MM.1S (cell line): ENCODE measurements at regions not wholly inside any gene's neighbourhood (a gene's known extent, or its start where the extent isn't known, plus 50 kb on each side); places are given as distances from the start of the nearest gene placed in this dataset.

Experiments
- DNase-seq: peaks from one replicate; pipeline ENCODE4 v3.0.0-alpha.2; 2015
- H2AFZ ChIP-seq: fragments of 300-600 bp; sonication (generic); 2 replicates; pipeline ENCODE4 v1.6.0; 2016; ENCODE audit warnings: antibody characterized with exemption, low read length
- H3F3A ChIP-seq: fragments of 300-600 bp; sonication (generic); 2 replicates; pipeline ENCODE4 v1.6.1; 2016; ENCODE audit warnings: mild to moderate bottlenecking, antibody characterized with exemption, low read length, moderate library complexity, mixed read lengths; ENCODE audit not compliant: insufficient read depth
- H3K27ac ChIP-seq: fragments of 300-600 bp; sonication (generic); 2 replicates; pipeline ENCODE4 v1.5.1; 2016; ENCODE audit warnings: mild to moderate bottlenecking, low read length
- H3K27me3 ChIP-seq: fragments of 300-600 bp; sonication (generic); replicated peaks from 2 replicates; pipeline ENCODE4 v1.6.0; 2016; ENCODE audit warnings: low read length; ENCODE audit not compliant: insufficient read depth
- H3K36me3 ChIP-seq: fragments of 300-600 bp; sonication (generic); replicated peaks from 2 replicates; pipeline ENCODE4 v1.6.1; 2016; ENCODE audit warnings: mild to moderate bottlenecking, low read length, mixed read lengths; ENCODE audit not compliant: insufficient read depth
- H3K4me1 ChIP-seq: fragments of 300-600 bp; sonication (generic); 2 replicates; pipeline ENCODE4 v1.6.1; 2016; ENCODE audit warnings: low read length, mixed read lengths
- H3K4me2 ChIP-seq: fragments of 300-600 bp; sonication (generic); 2 replicates; pipeline ENCODE4 v1.6.0; 2016; ENCODE audit warnings: low read depth, low read length
- H3K4me3 ChIP-seq: fragments of 300-600 bp; sonication (generic); 2 replicates; pipeline ENCODE4 v1.5.1; 2016; ENCODE audit warnings: low read length, mixed read lengths
- H3K79me2 ChIP-seq: fragments of 300-600 bp; sonication (generic); 2 replicates; pipeline ENCODE4 v1.6.1; 2016; ENCODE audit warnings: mixed run types, low read length, mixed read lengths
- H3K9ac ChIP-seq: fragments of 300-600 bp; sonication (generic); 2 replicates; pipeline ENCODE4 v1.6.1; 2016; ENCODE audit warnings: low read length, mixed read lengths
- H3K9me2 ChIP-seq: fragments of 300-600 bp; sonication (generic); replicated peaks from 2 replicates; pipeline ENCODE4 v1.6.1; 2016; ENCODE audit warnings: mild to moderate bottlenecking, low read length, mixed read lengths; ENCODE audit not compliant: insufficient read depth
- H3K9me3 ChIP-seq: fragments of 300-600 bp; sonication (generic); replicated peaks from 2 replicates; pipeline ENCODE4 v1.6.1; 2016; ENCODE audit warnings: mild to moderate bottlenecking, low read length, mixed read lengths; ENCODE audit not compliant: insufficient read depth
- H4K20me1 ChIP-seq: fragments of 300-600 bp; sonication (generic); 2 replicates; pipeline ENCODE4 v1.6.1; 2016; ENCODE audit warnings: mild to moderate bottlenecking, low read length, moderate library complexity, mixed read lengths; ENCODE audit not compliant: insufficient read depth
- EZH2 ChIP-seq: fragments of 300-600 bp; sonication (generic); optimal IDR thresholded peaks from 2 replicates; pipeline ENCODE3; 2017; ENCODE audit warnings: low read depth, mild to moderate bottlenecking, antibody characterized with exemption, low read length, mixed read lengths
- EZH2phosphoT487 ChIP-seq: fragments of 300-600 bp; sonication (generic); IDR thresholded peaks from 2 replicates; pipeline ENCODE4 v1.6.1; 2018; ENCODE audit warnings: antibody characterized with exemption, low read length
- TF ChIP-seq, protein P1 (sequence below): fragments of 300-600 bp; sonication (generic); IDR thresholded peaks from 2 replicates; pipeline ENCODE4 v1.5.1; 2016; ENCODE audit warnings: antibody characterized with exemption, low read length, mixed read lengths

DNA sequence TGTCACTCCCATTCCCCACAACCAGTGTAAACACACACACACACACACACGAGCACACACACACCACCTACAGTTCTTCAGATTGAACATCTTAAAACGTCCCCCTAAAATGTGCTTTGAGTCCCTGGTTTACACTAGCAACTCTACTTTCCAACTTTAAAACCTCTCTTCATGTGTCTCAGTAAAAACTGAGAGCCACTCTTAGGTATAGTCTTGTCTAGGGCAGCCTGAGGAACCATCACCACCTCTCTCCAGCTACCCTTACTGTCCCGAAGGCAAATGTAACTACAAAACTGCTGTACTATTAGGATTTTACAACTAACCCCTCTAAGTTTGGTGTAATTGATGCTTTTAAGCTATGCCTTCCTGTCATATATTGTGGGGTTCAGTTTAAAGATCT is 1501.6 kb upstream of the MIR17HG start:
- Histone ChIP-seq H4K20me1 (no peaks in the 10 kb centered on the region), H3K36me3 (no peaks in the 10 kb centered on the region), H3K9me3 (no peaks in the 10 kb centered on the region), H3K4me1 (no peaks in the 10 kb centered on the region), H2AFZ (no peak overlapping the region), H3K4me3 (no peak overlapping the region), H3K79me2 (no peaks in the 10 kb centered on the region), H3K4me2 (no peak overlapping the region), H3K27me3 (no peaks in the 10 kb centered on the region), H3F3A (no peaks in the 10 kb centered on the region), H3K27ac (no peak overlapping the region), H3K9ac (no peak overlapping the region), H3K9me2 (no peaks in the 10 kb centered on the region)
- no peak for DNase-seq
- TF ChIP-seq, protein P1, sequence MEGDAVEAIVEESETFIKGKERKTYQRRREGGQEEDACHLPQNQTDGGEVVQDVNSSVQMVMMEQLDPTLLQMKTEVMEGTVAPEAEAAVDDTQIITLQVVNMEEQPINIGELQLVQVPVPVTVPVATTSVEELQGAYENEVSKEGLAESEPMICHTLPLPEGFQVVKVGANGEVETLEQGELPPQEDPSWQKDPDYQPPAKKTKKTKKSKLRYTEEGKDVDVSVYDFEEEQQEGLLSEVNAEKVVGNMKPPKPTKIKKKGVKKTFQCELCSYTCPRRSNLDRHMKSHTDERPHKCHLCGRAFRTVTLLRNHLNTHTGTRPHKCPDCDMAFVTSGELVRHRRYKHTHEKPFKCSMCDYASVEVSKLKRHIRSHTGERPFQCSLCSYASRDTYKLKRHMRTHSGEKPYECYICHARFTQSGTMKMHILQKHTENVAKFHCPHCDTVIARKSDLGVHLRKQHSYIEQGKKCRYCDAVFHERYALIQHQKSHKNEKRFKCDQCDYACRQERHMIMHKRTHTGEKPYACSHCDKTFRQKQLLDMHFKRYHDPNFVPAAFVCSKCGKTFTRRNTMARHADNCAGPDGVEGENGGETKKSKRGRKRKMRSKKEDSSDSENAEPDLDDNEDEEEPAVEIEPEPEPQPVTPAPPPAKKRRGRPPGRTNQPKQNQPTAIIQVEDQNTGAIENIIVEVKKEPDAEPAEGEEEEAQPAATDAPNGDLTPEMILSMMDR: no peak
- TF ChIP-seq EZH2 (no peak), EZH2phosphoT487 (no peak)

DNA sequence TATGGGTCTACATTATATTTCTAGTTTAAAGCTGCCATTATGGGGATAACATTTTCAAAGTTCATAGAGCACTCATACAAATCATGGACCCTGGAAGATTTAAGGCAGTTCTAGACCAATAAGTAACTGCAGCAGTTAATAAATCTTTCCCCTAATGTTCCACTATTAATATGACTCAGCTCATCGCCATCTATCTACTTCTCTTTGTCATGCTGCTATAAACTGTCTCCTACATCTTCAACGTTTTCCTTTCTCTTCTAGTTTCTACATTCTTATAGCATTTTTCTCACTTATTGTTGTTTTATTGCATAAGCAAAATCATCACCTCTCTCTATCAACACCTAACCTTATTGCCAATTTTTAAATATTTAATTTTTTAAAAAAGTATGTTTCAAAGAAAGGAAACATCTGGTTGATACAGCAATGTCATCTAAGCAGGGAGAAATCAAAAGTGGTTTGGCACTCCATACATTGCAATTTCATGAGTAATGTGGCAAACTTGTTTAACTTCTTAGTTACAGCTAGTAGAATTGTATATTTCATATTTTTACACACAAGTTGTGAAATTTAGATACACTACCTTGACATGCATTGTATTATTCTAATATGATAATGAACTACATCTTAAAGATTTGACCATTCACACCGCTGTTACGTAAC is 1500.4 kb upstream of the MIR17HG start:
- Histone ChIP-seq H3K4me2 (no peak overlapping the region), H3K79me2 (no peaks in the 10 kb centered on the region), H3K27ac (no peak overlapping the region), H3K4me1 (no peaks in the 10 kb centered on the region), H3K9ac (no peak overlapping the region), H3K9me3 (no peaks in the 10 kb centered on the region), H3K9me2 (no peaks in the 10 kb centered on the region), H3K27me3 (no peaks in the 10 kb centered on the region), H3K36me3 (no peaks in the 10 kb centered on the region), H2AFZ (no peak overlapping the region), H4K20me1 (no peaks in the 10 kb centered on the region), H3K4me3 (no peak overlapping the region), H3F3A (no peaks in the 10 kb centered on the region)
- DNase-seq: no peak
- TF ChIP-seq EZH2phosphoT487 (no peak), EZH2 (no peak)
- TF ChIP-seq, protein P1: no peak

DNA sequence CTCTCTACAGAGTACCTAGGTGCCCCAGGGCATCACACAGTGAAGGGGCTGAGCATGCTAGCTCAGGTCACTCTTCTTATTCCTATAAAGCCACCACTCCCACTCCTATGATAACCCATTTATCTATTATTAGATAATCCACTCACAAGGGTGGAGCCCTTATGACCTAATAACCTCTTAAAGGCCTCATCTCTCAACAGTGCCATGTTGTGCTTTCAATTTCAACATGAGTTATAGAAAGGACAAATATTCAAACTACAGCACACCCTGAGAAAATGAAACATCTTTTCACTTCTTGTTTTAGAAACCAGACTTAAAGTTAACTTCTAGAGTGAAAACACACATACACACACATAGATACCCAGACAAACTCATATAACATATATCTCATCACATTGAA is 1494.9 kb upstream of the MIR17HG start:
- no peak overlapping the region for H3K27ac ChIP-seq
- H3F3A ChIP-seq: no peaks in the 10 kb centered on the region
- H4K20me1 ChIP-seq: no peaks in the 10 kb centered on the region
- no peaks in the 10 kb centered on the region for H3K9me3 ChIP-seq
- no peaks in the 10 kb centered on the region for H3K36me3 ChIP-seq
- no peak overlapping the region for H3K4me2 ChIP-seq
- no peaks in the 10 kb centered on the region for H3K27me3 ChIP-seq
- H3K9me2 ChIP-seq: no peaks in the 10 kb centered on the region
- H2AFZ ChIP-seq: no peak overlapping the region
- no peak overlapping the region for H3K9ac ChIP-seq
- H3K4me3 ChIP-seq: no peak overlapping the region
- no peak for TF ChIP-seq EZH2phosphoT487
- no peak for TF ChIP-seq EZH2
- TF ChIP-seq, protein P1: no peak
- H3K4me1 ChIP-seq: no peaks in the 10 kb centered on the region
- no peak for DNase-seq
- no peaks in the 10 kb centered on the region for H3K79me2 ChIP-seq
